Coronary artery (tissue), 2 donors: ENCODE measurements at regions not wholly inside any gene's neighbourhood (a gene's known extent, or its start where the extent isn't known, plus 50 kb on each side); places are given as distances from the start of the nearest gene placed in this dataset.
A peak's percentile ranks its signal among the peaks of the same experiment; 100 is the strongest.

ENCODE experiments used
- DNase-seq: peaks from one replicate; pipeline ENCODE4 v3.0.0-alpha.2; 2017; ENCODE audit warnings: low spot score
- H3K27ac ChIP-seq, 2 donors: fragments of 200-600 bp; sonication (generic); one replicate each; pipeline ENCODE4 v1.5.1; 2016 to 2019
- H3K4me3 ChIP-seq: fragments of 200-600 bp; sonication (generic); 2 replicates; pipeline ENCODE4 v1.5.1; 2016; ENCODE audit warnings: mild to moderate bottlenecking, moderate library complexity
- TF ChIP-seq, protein P1 (sequence below): fragments of 200-600 bp; sonication (generic); IDR thresholded peaks from one replicate; pipeline ENCODE4 v1.5.1; 2019; ENCODE audit warnings: antibody characterized with exemption

DNA sequence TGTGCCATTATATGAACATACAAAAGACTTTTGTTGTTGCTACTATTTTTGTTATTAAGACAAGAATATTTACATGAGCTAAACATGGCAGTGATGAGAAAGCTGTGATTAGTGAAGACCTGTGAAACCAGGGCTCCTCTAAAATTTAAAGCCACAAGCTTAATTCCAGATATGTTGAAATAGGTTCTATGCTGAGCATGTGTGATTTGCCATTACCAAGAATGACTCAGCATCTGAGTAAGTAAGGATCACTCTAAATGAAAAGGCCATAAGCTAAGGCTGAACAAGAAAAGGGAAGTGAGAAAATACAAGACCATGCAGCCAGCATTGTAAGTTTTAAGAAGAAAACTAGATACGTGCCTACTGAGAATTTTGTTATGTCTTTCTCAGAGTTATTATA is 75.9 kb upstream of the CAMK2D start:
- Histone ChIP-seq H3K4me3 (no peak overlapping the region), H3K27ac (no peak overlapping the region)
- TF ChIP-seq, protein P1, sequence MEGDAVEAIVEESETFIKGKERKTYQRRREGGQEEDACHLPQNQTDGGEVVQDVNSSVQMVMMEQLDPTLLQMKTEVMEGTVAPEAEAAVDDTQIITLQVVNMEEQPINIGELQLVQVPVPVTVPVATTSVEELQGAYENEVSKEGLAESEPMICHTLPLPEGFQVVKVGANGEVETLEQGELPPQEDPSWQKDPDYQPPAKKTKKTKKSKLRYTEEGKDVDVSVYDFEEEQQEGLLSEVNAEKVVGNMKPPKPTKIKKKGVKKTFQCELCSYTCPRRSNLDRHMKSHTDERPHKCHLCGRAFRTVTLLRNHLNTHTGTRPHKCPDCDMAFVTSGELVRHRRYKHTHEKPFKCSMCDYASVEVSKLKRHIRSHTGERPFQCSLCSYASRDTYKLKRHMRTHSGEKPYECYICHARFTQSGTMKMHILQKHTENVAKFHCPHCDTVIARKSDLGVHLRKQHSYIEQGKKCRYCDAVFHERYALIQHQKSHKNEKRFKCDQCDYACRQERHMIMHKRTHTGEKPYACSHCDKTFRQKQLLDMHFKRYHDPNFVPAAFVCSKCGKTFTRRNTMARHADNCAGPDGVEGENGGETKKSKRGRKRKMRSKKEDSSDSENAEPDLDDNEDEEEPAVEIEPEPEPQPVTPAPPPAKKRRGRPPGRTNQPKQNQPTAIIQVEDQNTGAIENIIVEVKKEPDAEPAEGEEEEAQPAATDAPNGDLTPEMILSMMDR: no peak
- DNase-seq: no peak

DNA sequence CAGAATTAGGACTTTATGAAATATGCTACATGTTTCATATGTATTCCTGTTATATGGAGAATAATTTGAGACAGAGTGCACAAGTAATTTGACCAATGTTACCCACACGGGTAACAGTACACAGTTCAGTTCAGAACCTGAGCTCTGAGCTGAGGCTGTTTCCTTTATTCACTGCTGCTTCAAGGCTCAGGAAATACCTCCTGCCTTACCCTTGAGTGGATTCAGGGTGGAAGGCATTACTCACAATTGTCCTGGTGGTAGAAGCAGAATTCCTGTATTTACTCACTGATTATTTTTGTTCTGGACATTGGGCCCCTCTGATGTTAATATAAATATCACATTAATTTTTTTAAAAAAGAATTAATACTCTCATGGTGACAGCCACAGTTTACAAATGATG is 73.5 kb upstream of the CAMK2D start:
- TF ChIP-seq, protein P1: no peak

DNA sequence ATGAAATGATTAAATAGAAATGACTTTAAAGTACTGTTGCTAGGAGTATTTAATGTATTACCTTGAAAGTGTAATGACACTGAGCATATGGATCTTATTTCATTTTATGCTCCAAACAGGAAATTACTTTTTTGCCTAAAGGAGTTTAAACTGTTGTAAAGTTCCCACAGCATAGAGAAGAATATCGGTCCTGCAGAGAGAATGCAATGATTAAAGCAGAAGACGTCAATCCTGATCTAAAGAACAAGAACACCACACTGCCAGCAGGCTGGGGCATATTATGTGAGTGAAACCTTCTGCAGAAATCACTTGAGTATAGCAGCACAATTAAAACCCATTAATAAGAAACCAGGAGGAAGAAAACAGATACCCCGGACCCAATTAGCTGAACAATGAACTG is 72.8 kb upstream of the CAMK2D start:
- no peak for DNase-seq
- TF ChIP-seq, protein P1: no peak
- no peak overlapping the region for H3K4me3 ChIP-seq
- no peak overlapping the region for H3K27ac ChIP-seq

More for the DNA sequence above, 73.5 kb upstream of the CAMK2D start:
- no peak for DNase-seq
- Histone ChIP-seq H3K27ac (no peak overlapping the region), H3K4me3 (no peak overlapping the region)

DNA sequence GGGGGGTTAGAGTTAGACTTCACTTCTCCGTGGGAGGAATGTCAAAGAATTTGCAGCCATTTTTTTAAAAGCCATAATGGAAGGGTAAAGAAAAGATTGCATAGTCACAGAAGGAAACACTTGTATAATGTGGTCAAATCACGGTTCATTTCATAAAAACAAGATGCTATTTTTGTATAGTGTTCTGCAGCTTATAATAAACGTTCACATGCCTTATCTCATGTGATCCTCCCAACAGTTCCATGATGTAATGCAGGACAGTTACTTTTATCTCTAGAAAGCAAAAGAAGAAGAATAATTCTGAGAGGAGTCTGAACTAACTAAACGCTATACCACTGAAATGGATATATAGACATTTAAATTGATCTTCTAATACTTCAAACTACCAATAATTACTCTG is 71.3 kb upstream of the CAMK2D start:
- Histone ChIP-seq H3K27ac (no peak overlapping the region), H3K4me3 (no peak overlapping the region)
- TF ChIP-seq, protein P1: no peak
- no peak for DNase-seq

DNA sequence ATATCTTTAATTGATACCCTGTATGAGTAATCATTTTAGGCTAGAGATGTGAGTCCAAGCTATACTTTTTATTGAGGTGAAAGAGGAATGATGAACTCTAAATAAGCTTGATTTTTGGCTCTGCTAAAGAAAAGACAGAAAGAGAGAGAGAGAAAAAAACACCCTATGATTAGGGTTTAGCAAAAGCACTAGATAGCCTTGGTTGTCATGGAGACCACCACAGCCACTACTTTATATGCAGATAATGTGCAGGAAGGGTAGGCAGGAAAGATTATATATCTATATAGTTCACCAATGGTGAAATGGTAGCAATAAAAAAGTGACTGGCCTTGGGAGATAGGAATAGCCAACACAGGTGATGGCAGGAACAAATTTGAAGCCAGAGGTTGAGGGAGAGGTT is 69.9 kb upstream of the CAMK2D start:
- no peak overlapping the region for H3K27ac ChIP-seq

DNA sequence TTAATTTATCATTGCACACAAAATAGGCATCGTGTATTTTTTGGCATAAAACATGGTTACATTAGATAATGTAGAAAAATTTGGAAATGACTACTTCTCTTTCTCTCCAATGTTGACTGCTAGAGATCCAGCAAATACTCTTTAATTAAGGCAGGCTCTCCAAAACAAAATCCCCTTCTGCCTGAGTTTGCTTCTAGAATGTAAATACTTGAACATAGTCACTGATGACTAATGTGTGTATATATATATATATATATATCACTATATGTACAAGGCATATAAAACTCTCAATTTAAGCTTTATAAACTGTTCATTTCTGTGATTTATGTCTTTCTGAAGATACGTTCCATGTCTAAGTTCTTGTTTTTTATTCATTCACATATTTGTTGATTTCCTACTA is 67.2 kb upstream of the CAMK2D start:
- Histone ChIP-seq H3K4me3 (no peak overlapping the region), H3K27ac (no peak overlapping the region)
- no peak for DNase-seq
- TF ChIP-seq, protein P1: no peak

More for the DNA sequence above, 69.9 kb upstream of the CAMK2D start:
- DNase-seq: no peak
- H3K4me3 ChIP-seq: no peak overlapping the region
- TF ChIP-seq, protein P1: no peak

DNA sequence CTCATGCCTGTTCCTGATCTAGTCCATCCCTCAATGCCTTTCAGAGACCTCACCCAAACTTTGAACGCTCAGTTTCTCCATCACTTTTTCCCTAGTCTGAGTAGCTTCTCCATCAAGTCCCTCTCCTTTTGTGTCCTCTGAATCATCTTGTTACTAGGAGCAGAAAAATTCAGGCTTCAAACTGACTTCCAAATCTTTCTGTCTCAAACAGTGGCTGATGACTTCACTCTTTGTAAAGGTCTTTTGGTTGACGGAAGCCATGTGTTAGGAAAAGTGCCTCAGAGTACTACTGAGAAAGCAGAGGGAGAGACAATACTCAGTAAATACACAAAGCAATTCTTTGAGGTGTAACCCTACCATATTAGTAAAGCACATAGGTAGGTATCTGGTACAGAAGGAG is 65.7 kb upstream of the CAMK2D start:
- DNase-seq: no peak
- Histone ChIP-seq H3K27ac (peak overlapping the region in 1 of 2 donors; percentile 4), H3K4me3 (no peak overlapping the region)
- TF ChIP-seq, protein P1: no peak
